Suprapubic skin (tissue), 4 donors: ENCODE measurements at regions not wholly inside any gene's neighbourhood (a gene's known extent, or its start where the extent isn't known, plus 50 kb on each side); places are given as distances from the start of the nearest gene placed in this dataset.

ENCODE experiments used
- DNase-seq, 2 donors: peaks; one replicate each; pipeline ENCODE4 v3.0.0-alpha.2; 2019; ENCODE audit warnings: low spot score in 2 of 2
- H3K27ac ChIP-seq: fragments of 200-600 bp; sonication (generic); one replicate; pipeline ENCODE4 v1.5.1; 2019
- H3K27me3 ChIP-seq: fragments of 200-600 bp; sonication (generic); one replicate; pipeline ENCODE4 v1.5.1; 2019
- H3K36me3 ChIP-seq: fragments of 200-600 bp; sonication (generic); one replicate; pipeline ENCODE4 v1.5.1; 2019
- H3K4me1 ChIP-seq: fragments of 200-600 bp; sonication (generic); one replicate; pipeline ENCODE4 v1.5.1; 2019
- H3K4me3 ChIP-seq: fragments of 200-600 bp; sonication (generic); one replicate; pipeline ENCODE4 v1.5.1; 2019; ENCODE audit warnings: mild to moderate bottlenecking
- H3K9me3 ChIP-seq: fragments of 200-600 bp; sonication (generic); one replicate; pipeline ENCODE4 v1.5.1; 2019
- EP300 ChIP-seq: sonication (generic); formaldehyde crosslinking; IDR thresholded peaks from one replicate; pipeline ENCODE4 v1.6.1; 2017; ENCODE audit warnings: antibody characterized with exemption
- POLR2A ChIP-seq, 2 donors: fragments of 450-650 bp; IDR thresholded peaks; one replicate each; pipeline ENCODE4 v1.6.1; 2017; ENCODE audit warnings: antibody characterized with exemption in 2 of 2, mild to moderate bottlenecking in 2 of 2, moderate library complexity in 2 of 2
- POLR2AphosphoS5 ChIP-seq, 3 donors: sonication (generic); formaldehyde crosslinking; IDR thresholded peaks; one replicate each; pipeline ENCODE4 v1.6.1; 2017; ENCODE audit warnings: antibody characterized with exemption in 3 of 3
- WGBS: methylation state at CpG from one replicate; pipeline ENCODE4 v1.1.5; 2018; 5-methylcytosine and 5-hydroxymethylcytosine counted together
- TF ChIP-seq, protein P1 (sequence below), 2 donors: fragments of 200-600 bp in 1 of 2; fragments of 450-650 bp in 1 of 2; sonication (generic) in 1 of 2; IDR thresholded peaks; one replicate each; pipeline ENCODE4 v1.5.1; 2016 to 2019; ENCODE audit warnings: antibody characterized with exemption in 2 of 2, mild to moderate bottlenecking in 1 of 2, moderate library complexity in 1 of 2

DNA sequence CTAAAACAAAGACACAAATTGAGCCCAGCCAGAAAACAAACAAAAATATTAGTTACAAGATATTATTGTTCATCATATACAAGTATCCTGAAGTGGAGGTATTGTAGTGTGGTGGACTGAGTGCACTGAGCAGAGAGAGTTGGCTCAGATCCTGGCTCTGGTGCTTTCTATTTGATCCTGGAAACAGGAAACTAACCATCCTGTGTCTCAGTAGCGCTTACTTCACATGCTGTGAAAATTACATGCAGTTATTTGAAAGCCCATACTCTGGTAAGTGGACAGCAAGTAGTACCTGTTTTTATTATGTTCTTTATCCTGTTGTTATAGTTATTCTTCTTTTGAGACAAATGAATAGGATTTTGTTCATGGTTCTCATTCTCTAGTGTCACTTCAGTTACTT lies 84.3 kb upstream of the CRIM1 start:
- TF ChIP-seq, protein P1, sequence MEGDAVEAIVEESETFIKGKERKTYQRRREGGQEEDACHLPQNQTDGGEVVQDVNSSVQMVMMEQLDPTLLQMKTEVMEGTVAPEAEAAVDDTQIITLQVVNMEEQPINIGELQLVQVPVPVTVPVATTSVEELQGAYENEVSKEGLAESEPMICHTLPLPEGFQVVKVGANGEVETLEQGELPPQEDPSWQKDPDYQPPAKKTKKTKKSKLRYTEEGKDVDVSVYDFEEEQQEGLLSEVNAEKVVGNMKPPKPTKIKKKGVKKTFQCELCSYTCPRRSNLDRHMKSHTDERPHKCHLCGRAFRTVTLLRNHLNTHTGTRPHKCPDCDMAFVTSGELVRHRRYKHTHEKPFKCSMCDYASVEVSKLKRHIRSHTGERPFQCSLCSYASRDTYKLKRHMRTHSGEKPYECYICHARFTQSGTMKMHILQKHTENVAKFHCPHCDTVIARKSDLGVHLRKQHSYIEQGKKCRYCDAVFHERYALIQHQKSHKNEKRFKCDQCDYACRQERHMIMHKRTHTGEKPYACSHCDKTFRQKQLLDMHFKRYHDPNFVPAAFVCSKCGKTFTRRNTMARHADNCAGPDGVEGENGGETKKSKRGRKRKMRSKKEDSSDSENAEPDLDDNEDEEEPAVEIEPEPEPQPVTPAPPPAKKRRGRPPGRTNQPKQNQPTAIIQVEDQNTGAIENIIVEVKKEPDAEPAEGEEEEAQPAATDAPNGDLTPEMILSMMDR (IDR thresholded peaks at IDR 0.05): no peak
- no peak for TF ChIP-seq POLR2A (IDR thresholded peaks at IDR 0.05)
- TF ChIP-seq POLR2AphosphoS5 (IDR thresholded peaks at IDR 0.05): no peak
- no peak for TF ChIP-seq EP300
- DNase-seq: no peak
- Histone ChIP-seq H3K36me3 (no peaks in the 10 kb centered on the region), H3K27ac (no peak overlapping the region), H3K4me3 (no peak overlapping the region), H3K4me1 (no peaks in the 10 kb centered on the region), H3K27me3 (no peaks in the 10 kb centered on the region), H3K9me3 (no peaks in the 10 kb centered on the region)
- 72% methylated on average over 1 of the region's 1 CpG for WGBS

DNA sequence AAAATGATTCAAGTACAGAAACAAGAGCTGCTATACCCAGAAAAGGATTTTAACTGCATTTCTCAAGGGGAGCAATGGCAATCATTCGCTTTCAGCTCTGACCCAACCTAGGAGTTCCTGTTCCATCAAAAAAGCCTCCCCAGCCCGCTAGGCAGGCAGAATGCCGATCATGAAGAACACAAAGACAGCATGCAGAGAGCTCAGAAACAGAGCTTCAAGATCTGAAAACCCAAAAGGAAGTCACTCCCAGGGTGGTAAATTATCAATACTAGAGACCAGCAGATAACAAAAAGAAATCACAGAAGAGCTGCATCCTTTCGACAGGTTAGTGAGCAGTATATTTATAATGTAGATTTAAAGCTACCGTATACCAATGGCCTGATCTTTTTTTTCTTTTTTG lies 84.8 kb upstream of the CRIM1 start:
- no peak for DNase-seq
- H3K9me3 ChIP-seq: no peaks in the 10 kb centered on the region
- WGBS: 69% methylated on average over 5 of the region's 5 CpGs
- H3K27ac ChIP-seq: no peak overlapping the region
- no peaks in the 10 kb centered on the region for H3K36me3 ChIP-seq
- H3K4me1 ChIP-seq: no peaks in the 10 kb centered on the region
- no peaks in the 10 kb centered on the region for H3K27me3 ChIP-seq
- no peak for TF ChIP-seq POLR2A (IDR thresholded peaks at IDR 0.05)
- TF ChIP-seq, protein P1 (IDR thresholded peaks at IDR 0.05): no peak
- no peak for TF ChIP-seq POLR2AphosphoS5 (IDR thresholded peaks at IDR 0.05)
- TF ChIP-seq EP300: no peak
- no peak overlapping the region for H3K4me3 ChIP-seq

DNA sequence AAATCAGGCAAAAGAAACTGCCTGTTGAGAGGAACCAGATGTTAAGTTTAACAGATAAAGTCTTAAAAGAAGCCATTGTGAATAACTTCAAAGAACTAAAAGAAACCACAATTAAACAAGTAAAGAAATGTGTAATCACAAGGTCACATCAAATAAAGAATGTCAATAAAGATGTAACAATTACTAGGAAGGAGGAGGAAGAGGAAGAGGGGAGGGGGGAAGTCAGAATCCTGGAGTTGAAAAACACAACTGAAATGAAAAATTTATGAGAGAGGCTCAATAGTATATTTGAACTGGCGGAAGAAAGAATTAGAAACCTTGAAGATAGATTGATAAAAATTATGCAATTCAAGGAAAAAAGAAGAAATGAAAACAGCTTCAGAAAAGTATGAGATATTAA lies 88.4 kb upstream of the CRIM1 start:
- Histone ChIP-seq H3K4me1 (no peaks in the 10 kb centered on the region), H3K9me3 (no peaks in the 10 kb centered on the region), H3K27me3 (no peaks in the 10 kb centered on the region), H3K36me3 (no peaks in the 10 kb centered on the region), H3K4me3 (no peak overlapping the region), H3K27ac (no peak overlapping the region)
- no peak for DNase-seq
- 100% methylated on average over 1 of the region's 1 CpG for WGBS
- TF ChIP-seq POLR2AphosphoS5 (IDR thresholded peaks at IDR 0.05): no peak
- TF ChIP-seq, protein P1 (IDR thresholded peaks at IDR 0.05): no peak
- TF ChIP-seq EP300: no peak
- no peak for TF ChIP-seq POLR2A (IDR thresholded peaks at IDR 0.05)

DNA sequence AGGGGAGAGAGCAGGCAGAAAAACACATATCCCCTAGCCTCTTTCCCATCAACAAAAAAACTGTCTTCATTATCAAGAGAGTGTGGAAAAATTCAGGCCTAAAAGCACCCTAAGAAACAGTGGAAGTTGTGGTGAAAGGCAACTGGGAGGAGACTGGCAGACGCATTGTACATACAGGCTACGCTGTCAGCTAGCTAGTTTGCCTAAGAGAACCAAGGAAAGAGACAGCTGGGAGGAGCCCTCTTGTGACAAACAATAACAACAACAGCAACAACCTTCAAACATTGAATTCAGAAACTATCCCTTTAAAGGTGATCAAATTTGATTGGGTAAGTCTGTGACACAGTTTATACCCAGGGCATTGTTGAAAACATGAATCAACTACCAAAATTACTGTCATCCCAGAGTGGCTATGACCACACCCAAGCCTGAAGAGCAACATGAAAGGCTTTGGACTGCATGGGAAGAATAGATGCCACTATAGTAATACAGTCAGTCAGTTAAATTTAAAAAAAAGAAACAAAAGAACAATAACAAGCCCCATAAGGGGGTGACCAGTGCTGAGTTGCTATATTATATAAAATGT lies 88.9 kb upstream of the CRIM1 start:
- TF ChIP-seq POLR2AphosphoS5 (IDR thresholded peaks at IDR 0.05) (no peak), EP300 (no peak), POLR2A (IDR thresholded peaks at IDR 0.05) (no peak)
- TF ChIP-seq, protein P1 (IDR thresholded peaks at IDR 0.05): no peak
- DNase-seq: no peak
- Histone ChIP-seq H3K27ac (no peak overlapping the region), H3K9me3 (no peaks in the 10 kb centered on the region), H3K4me3 (no peak overlapping the region), H3K36me3 (no peaks in the 10 kb centered on the region), H3K4me1 (no peaks in the 10 kb centered on the region), H3K27me3 (no peaks in the 10 kb centered on the region)
- 90% methylated on average over 2 of the region's 2 CpGs for WGBS

DNA sequence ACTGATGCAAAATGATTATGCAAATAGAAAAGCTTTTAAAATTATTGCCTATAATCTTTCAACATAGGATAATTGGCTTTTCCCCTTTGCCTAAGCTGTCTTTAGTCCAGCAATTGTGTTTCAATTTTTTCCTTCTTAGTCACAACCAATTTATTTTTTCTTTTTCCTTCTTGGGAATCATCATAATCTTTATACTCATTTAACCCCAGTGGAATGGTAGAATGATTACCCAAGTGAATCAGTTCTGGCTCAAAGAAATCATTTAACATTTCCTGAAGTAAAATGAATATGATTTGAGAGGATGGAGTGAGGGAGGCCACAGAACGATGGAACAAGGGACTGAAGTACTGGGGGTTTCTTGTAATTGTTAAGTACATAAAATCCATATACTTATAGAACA lies 93.0 kb upstream of the CRIM1 start:
- 96% methylated on average over 1 of the region's 1 CpG for WGBS
- no peak for DNase-seq
- Histone ChIP-seq H3K36me3 (no peaks in the 10 kb centered on the region), H3K9me3 (no peaks in the 10 kb centered on the region), H3K27me3 (no peaks in the 10 kb centered on the region), H3K4me3 (no peak overlapping the region), H3K27ac (no peak overlapping the region), H3K4me1 (no peaks in the 10 kb centered on the region)
- TF ChIP-seq POLR2AphosphoS5 (IDR thresholded peaks at IDR 0.05) (no peak), EP300 (no peak)
- TF ChIP-seq, protein P1 (IDR thresholded peaks at IDR 0.05): no peak
